ENCODE measurements at regions not wholly inside any gene's neighbourhood (a gene's known extent, or its start where the extent isn't known, plus 50 kb on each side); places are given as distances from the start of the nearest gene placed in this dataset.

DNA sequence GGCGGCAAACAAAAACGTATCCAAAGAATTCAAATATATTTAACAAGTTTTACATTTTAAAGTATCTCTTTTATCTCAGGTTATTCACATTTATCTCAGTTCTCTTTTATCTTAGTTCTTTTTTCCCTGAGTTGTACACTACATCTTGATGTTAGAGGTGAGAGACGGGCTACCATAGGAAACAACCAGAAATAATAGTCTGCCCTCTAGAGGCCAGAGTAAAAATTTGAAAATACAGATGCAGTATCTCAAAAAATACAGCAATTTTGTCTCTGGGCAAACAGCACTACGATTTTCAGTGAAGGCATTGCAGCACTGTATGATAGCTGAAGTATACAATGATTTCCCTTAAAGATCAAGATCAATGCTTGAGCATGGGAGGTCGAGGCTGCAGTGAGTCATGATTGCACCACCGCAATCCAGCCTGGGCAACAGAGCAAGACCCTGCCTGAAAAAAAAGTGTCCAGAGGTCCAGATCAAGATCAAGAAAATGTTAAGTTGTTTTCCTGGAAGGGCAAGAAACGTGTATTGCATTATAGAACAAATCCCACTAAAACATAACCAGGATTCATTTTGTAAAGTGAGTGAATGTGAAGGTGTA lies 82.6 kb upstream of the ATP11B start:
- peak overlapping the region; percentile 65 for H3K27ac ChIP-seq (replicated peaks)
- peak in 1 of 2 experiments; percentile 41 for DNase-seq (ENCODE audit: low read depth in 1 of 2, low spot score in 1 of 2)
- no peaks in the 10 kb centered on the region for H3K27me3 ChIP-seq (ENCODE audit: insufficient read depth, poor library complexity, severe bottlenecking)
- H3K4me3 ChIP-seq (replicated peaks; ENCODE audit: insufficient read depth, low read length): no peak overlapping the region
- TF ChIP-seq GABPA (IDR thresholded peaks at IDR 0.05; ENCODE audit: low read depth) (no peak), SPI1 (IDR thresholded peaks at IDR 0.05; ENCODE audit: borderline replicate concordance, low read depth) (no peak)
- TF ChIP-seq, protein P1, sequence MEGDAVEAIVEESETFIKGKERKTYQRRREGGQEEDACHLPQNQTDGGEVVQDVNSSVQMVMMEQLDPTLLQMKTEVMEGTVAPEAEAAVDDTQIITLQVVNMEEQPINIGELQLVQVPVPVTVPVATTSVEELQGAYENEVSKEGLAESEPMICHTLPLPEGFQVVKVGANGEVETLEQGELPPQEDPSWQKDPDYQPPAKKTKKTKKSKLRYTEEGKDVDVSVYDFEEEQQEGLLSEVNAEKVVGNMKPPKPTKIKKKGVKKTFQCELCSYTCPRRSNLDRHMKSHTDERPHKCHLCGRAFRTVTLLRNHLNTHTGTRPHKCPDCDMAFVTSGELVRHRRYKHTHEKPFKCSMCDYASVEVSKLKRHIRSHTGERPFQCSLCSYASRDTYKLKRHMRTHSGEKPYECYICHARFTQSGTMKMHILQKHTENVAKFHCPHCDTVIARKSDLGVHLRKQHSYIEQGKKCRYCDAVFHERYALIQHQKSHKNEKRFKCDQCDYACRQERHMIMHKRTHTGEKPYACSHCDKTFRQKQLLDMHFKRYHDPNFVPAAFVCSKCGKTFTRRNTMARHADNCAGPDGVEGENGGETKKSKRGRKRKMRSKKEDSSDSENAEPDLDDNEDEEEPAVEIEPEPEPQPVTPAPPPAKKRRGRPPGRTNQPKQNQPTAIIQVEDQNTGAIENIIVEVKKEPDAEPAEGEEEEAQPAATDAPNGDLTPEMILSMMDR (IDR thresholded peaks at IDR 0.05; ENCODE audit: insufficient read depth, low read length): peak; percentile 4

DNA sequence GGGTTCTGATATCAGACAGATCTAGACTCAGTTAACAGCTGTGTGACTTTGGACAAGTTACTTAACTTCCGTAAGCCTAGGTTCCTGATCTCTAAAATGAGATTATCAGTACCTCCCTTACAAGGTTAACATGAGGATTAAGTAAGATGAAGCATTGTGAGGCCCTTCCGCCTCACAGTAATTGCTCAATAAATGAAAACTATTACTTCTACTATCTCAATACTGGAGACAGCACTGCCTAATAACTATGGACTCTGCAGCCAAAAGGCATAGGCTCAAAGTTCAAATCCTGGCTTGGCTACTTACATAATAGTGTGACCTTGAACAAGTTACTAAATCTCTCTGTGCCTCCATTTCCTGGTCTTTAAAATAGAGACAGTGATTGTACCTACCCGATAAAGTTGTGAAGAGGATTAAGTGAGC lies 82.0 kb upstream of the ATP11B start:
- TF ChIP-seq, protein P2, sequence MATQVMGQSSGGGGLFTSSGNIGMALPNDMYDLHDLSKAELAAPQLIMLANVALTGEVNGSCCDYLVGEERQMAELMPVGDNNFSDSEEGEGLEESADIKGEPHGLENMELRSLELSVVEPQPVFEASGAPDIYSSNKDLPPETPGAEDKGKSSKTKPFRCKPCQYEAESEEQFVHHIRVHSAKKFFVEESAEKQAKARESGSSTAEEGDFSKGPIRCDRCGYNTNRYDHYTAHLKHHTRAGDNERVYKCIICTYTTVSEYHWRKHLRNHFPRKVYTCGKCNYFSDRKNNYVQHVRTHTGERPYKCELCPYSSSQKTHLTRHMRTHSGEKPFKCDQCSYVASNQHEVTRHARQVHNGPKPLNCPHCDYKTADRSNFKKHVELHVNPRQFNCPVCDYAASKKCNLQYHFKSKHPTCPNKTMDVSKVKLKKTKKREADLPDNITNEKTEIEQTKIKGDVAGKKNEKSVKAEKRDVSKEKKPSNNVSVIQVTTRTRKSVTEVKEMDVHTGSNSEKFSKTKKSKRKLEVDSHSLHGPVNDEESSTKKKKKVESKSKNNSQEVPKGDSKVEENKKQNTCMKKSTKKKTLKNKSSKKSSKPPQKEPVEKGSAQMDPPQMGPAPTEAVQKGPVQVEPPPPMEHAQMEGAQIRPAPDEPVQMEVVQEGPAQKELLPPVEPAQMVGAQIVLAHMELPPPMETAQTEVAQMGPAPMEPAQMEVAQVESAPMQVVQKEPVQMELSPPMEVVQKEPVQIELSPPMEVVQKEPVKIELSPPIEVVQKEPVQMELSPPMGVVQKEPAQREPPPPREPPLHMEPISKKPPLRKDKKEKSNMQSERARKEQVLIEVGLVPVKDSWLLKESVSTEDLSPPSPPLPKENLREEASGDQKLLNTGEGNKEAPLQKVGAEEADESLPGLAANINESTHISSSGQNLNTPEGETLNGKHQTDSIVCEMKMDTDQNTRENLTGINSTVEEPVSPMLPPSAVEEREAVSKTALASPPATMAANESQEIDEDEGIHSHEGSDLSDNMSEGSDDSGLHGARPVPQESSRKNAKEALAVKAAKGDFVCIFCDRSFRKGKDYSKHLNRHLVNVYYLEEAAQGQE (IDR thresholded peaks at IDR 0.05; ENCODE audit: insufficient replicate concordance, low read depth): no peak
- TF ChIP-seq SPI1 (IDR thresholded peaks at IDR 0.05; ENCODE audit: borderline replicate concordance, low read depth): no peak
- no peak for TF ChIP-seq GABPA (IDR thresholded peaks at IDR 0.05; ENCODE audit: low read depth)
- TF ChIP-seq POLR2AphosphoS5 (IDR thresholded peaks at IDR 0.05; ENCODE audit: low read depth): no peak
- TF ChIP-seq, protein P1 (IDR thresholded peaks at IDR 0.05; ENCODE audit: insufficient read depth, low read length): no peak
- no peaks in the 10 kb centered on the region for H3K27me3 ChIP-seq (ENCODE audit: insufficient read depth, poor library complexity, severe bottlenecking)
- H3K27ac ChIP-seq (replicated peaks): peak overlapping the region; percentile 65
- H3K4me3 ChIP-seq (replicated peaks; ENCODE audit: insufficient read depth, low read length): no peak overlapping the region
- DNase-seq (ENCODE audit: low read depth in 1 of 2, low spot score in 1 of 2): peak; percentile 67 to 90

DNA sequence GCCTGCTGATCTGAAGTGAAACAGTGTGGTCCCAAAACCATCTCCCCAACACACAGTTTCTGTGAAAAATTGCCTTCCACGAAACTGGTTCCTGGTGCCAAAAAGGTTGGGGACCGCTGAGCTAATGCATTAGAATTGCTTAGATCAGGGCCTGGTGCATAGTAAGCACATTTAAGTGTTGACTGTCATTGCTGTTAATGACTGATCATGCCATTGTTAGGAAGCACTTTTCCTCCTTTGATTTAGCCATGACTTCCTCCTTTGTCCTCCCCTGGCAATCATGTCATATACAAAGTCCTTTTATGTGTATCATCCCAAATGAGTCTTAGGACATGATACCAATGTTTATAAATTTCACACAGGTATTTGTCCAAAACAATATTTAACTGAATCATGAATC lies 81.5 kb upstream of the ATP11B start:
- DNase-seq (ENCODE audit: low read depth in 1 of 2, low spot score in 1 of 2): no peak
- no peaks in the 10 kb centered on the region for H3K27me3 ChIP-seq (ENCODE audit: insufficient read depth, poor library complexity, severe bottlenecking)
- TF ChIP-seq SPI1 (IDR thresholded peaks at IDR 0.05; ENCODE audit: borderline replicate concordance, low read depth): peak; percentile 29; the same call in 1 of the 2 replicates
- no peak for TF ChIP-seq GABPA (IDR thresholded peaks at IDR 0.05; ENCODE audit: low read depth)
- peak overlapping the region; percentile 65 for H3K27ac ChIP-seq (replicated peaks)
- no peak overlapping the region for H3K4me3 ChIP-seq (replicated peaks; ENCODE audit: insufficient read depth, low read length)

DNA sequence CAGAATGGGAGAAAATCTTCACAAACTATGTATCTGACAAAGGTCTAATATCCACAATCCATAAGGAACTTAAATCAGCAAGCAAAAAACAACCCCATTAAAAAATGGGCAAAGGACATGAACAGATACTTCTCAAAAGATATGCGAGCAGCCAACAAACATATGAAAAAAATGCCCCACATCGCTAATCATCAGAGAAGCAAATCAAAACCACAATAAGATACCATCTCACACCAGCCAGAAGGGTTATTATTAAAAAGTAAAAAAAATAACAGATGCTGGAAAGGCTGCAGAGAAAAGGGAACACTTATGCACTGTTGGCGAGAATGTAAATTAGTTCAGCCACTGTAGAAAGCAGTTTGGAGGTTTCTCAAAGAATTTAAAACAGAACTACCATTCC lies 80.2 kb upstream of the ATP11B start:
- DNase-seq (ENCODE audit: low read depth in 1 of 2, low spot score in 1 of 2): no peak
- Histone ChIP-seq H3K27me3 (ENCODE audit: insufficient read depth, poor library complexity, severe bottlenecking) (no peaks in the 10 kb centered on the region), H3K4me3 (replicated peaks; ENCODE audit: insufficient read depth, low read length) (no peak overlapping the region), H3K27ac (replicated peaks) (0 out of 2 replicates have a peak overlapping the region, but pooled peaks have one; percentile 5)
- TF ChIP-seq, protein P1 (IDR thresholded peaks at IDR 0.05; ENCODE audit: insufficient read depth, low read length): no peak
- TF ChIP-seq, protein P2 (IDR thresholded peaks at IDR 0.05; ENCODE audit: insufficient replicate concordance, low read depth): no peak

All from HL-60 (cell line).